ENCODE measurements at regions not wholly inside any gene's neighbourhood (a gene's known extent, or its start where the extent isn't known, plus 50 kb on each side); places are given as distances from the start of the nearest gene placed in this dataset.

GRCh38 chr1:82870332-82870731 is 1069.6 kb downstream of the ADGRL2 start:
- TF ChIP-seq CTCF (IDR thresholded peaks at IDR 0.05) (no peak), POLR2A (IDR thresholded peaks at IDR 0.05) (no peak)
